Gastrocnemius medialis (tissue), 4 donors: ENCODE measurements at regions not wholly inside any gene's neighbourhood (a gene's known extent, or its start where the extent isn't known, plus 50 kb on each side); places are given as distances from the start of the nearest gene placed in this dataset.

ENCODE experiments used
- POLR2A ChIP-seq, 2 donors: fragments of 450-650 bp; IDR thresholded peaks; one replicate each; pipeline ENCODE4 v1.6.1; 2017; ENCODE audit warnings: antibody characterized with exemption in 2 of 2, mild to moderate bottlenecking in 2 of 2, moderate library complexity in 2 of 2
- TF ChIP-seq, protein P1 (sequence below), 5 experiments: fragments of 450-650 bp in 3 of 5; fragments of 200-600 bp in 2 of 5; sonication (generic) in 2 of 5; IDR thresholded peaks in 4 of 5; conservative IDR thresholded peaks in 1 of 5; 1 replicate in 4 of 5; 2 replicates in 1 of 5; pipeline ENCODE4 v1.5.1; 2016 to 2019; ENCODE audit warnings: antibody characterized with exemption in 5 of 5, mild to moderate bottlenecking in 3 of 5, moderate library complexity in 3 of 5

DNA sequence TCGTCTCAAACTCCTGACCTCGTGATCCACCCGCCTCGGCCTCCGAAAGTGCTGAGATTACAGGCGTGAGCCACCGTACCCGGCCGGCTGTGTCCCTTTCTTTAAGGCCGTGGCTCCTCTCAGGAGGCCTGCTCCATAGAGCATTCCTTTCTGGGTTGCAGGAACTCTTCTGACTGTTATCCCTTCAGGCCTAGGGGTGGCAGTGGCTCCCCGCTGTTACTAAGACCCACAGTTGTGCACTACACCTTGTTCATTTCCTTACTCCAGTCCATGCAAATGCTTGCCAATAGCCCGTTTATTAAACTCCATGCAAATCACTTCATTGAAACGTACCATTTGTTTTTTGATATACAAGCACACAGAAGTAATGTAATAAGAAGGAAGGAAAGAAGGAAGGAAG is 234.7 kb downstream of the BCAT1 start:
- no peak for TF ChIP-seq POLR2A (IDR thresholded peaks at IDR 0.05)
- TF ChIP-seq, protein P1, sequence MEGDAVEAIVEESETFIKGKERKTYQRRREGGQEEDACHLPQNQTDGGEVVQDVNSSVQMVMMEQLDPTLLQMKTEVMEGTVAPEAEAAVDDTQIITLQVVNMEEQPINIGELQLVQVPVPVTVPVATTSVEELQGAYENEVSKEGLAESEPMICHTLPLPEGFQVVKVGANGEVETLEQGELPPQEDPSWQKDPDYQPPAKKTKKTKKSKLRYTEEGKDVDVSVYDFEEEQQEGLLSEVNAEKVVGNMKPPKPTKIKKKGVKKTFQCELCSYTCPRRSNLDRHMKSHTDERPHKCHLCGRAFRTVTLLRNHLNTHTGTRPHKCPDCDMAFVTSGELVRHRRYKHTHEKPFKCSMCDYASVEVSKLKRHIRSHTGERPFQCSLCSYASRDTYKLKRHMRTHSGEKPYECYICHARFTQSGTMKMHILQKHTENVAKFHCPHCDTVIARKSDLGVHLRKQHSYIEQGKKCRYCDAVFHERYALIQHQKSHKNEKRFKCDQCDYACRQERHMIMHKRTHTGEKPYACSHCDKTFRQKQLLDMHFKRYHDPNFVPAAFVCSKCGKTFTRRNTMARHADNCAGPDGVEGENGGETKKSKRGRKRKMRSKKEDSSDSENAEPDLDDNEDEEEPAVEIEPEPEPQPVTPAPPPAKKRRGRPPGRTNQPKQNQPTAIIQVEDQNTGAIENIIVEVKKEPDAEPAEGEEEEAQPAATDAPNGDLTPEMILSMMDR (IDR thresholded peaks at IDR 0.05 in 4 of 5, conservative IDR thresholded peaks at IDR 0.05 in 1 of 5) = no peak
